GM12878 (cell line): ENCODE measurements at regions not wholly inside any gene's neighbourhood (a gene's known extent, or its start where the extent isn't known, plus 50 kb on each side); places are given as distances from the start of the nearest gene placed in this dataset.

Experiments used
- ATAC-seq: fragments of 200-7000 bp; cut with Tn5 transposase; 3 replicates; pipeline ENCODE4 v1.9.1; 2020; ENCODE audit warnings: mild to moderate bottlenecking, moderate library complexity
- BruUV-seq: library from RNA; stranded (reverse); fragments of 400-500 nt; replicated peaks from 2 replicates; lab custom pipeline; 2021; lab: Mats Ljungman, UMichigan
- CTCF ChIA-PET: fragments of 300-600 bp; sonication (Branson Sonifier 250); formaldehyde crosslinking; extraction: SDS; loops from one replicate; lab custom pipeline; 2021; ENCODE audit warnings: inconsistent platforms; lab: Yijun Ruan, JAX
- POLR2A ChIA-PET: fragments of 350-600 bp; formaldehyde crosslinking; extraction: SDS; loops from one replicate; lab custom pipeline; 2021; ENCODE audit warnings: inconsistent platforms; lab: Charles Lee
- RAD21 ChIA-PET: fragments of 300-600 bp; sonication (Branson Sonifier 250); formaldehyde crosslinking; loops from one replicate; lab custom pipeline; 2023; ENCODE audit warnings: antibody characterized with exemption; ENCODE audit not compliant: unreplicated experiment; lab: Charles Lee
- SMC1A ChIA-PET: fragments of 300-600 bp; sonication (Branson Sonifier 250); formaldehyde crosslinking; loops from one replicate; lab custom pipeline; 2023; ENCODE audit not compliant: unreplicated experiment, uncharacterized antibody; lab: Charles Lee
- DNase-seq: peaks from one replicate; pipeline ENCODE4 v3.0.0-alpha.2; 2011; ENCODE audit warnings: low read depth, low spot score
- FAIRE-seq: peaks from 3 replicates; lab custom pipeline; 2011; peaks lifted over from hg19 to GRCh38; lab: Jason Lieb, UNC
- H2AFZ ChIP-seq: 2 replicates; pipeline ENCODE4 v1.6.0; 2011; ENCODE audit warnings: low read depth, low read length, control low read depth; ENCODE audit not compliant: control insufficient read depth
- H3K27ac ChIP-seq: 2 replicates; pipeline ENCODE4 v1.5.1; 2011; ENCODE audit warnings: control low read depth; ENCODE audit not compliant: control insufficient read depth, insufficient read depth
- H3K27me3 ChIP-seq, 2 experiments: replicated peaks in 1 of 2; 2 replicates each; pipeline versions ENCODE4 v1.6.0 to v1.6.1; 2011; ENCODE audit warnings: low read length in 1 of 2; ENCODE audit not compliant: control insufficient read depth in 2 of 2, insufficient read depth in 2 of 2
- H3K36me3 ChIP-seq, 2 experiments: 2 replicates each; pipeline ENCODE4 v1.5.1; 2011; ENCODE audit warnings: low read length in 1 of 2; ENCODE audit not compliant: control insufficient read depth in 2 of 2, insufficient read depth in 2 of 2
- H3K4me1 ChIP-seq: 2 replicates; pipeline ENCODE4 v1.6.1; 2011; ENCODE audit warnings: mild to moderate bottlenecking, low read length, moderate library complexity, mixed read lengths; ENCODE audit not compliant: control insufficient read depth, insufficient read depth
- H3K4me2 ChIP-seq: 2 replicates; pipeline ENCODE4 v1.6.0; 2011; ENCODE audit warnings: control low read depth; ENCODE audit not compliant: control insufficient read depth, insufficient read depth
- H3K4me3 ChIP-seq: fragments of 200-600 bp; sonication (generic); 2 replicates; pipeline ENCODE4 v1.5.1; 2016
- H3K79me2 ChIP-seq: 2 replicates; pipeline ENCODE4 v1.6.0; 2011; ENCODE audit warnings: low read length; ENCODE audit not compliant: control insufficient read depth, insufficient read depth
- H3K9ac ChIP-seq: 2 replicates; pipeline ENCODE4 v1.8.0; 2011; ENCODE audit warnings: low read length, control low read depth, mixed read lengths; ENCODE audit not compliant: control insufficient read depth, insufficient read depth
- H3K9me3 ChIP-seq: replicated peaks from 3 replicates; pipeline ENCODE4 v1.5.1; 2011; ENCODE audit warnings: mild to moderate bottlenecking, low read length; ENCODE audit not compliant: control insufficient read depth, insufficient read depth
- H4K20me1 ChIP-seq: 2 replicates; pipeline ENCODE4 v1.6.0; 2011; ENCODE audit not compliant: control insufficient read depth, insufficient read depth
- BACH1 ChIP-seq: fragments of 450-650 bp; IDR thresholded peaks from 2 replicates; pipeline ENCODE4 v1.6.1; 2017; ENCODE audit warnings: mild to moderate bottlenecking, borderline replicate concordance
- BHLHE40 ChIP-seq, 2 experiments: fragments of 450-650 bp in 1 of 2; IDR thresholded peaks; 2 replicates each; pipeline ENCODE4 v1.6.1; 2011 to 2017; ENCODE audit warnings: low read depth in 2 of 2, borderline replicate concordance in 1 of 2, improper control_type of control experiment in 1 of 2, low read length in 1 of 2, mild to moderate bottlenecking in 1 of 2
- BMI1 ChIP-seq: fragments of 450-650 bp; IDR thresholded peaks from 2 replicates; pipeline ENCODE4 v1.6.1; 2016; ENCODE audit warnings: mild to moderate bottlenecking, moderate library complexity, borderline replicate concordance
- GABPA ChIP-seq: IDR thresholded peaks from 2 replicates; pipeline ENCODE4 v1.6.1; 2014; ENCODE audit warnings: antibody characterized with exemption, low read depth, mild to moderate bottlenecking, inconsistent platforms
- MXI1 ChIP-seq: fragments of 150-350 bp; IDR thresholded peaks from 2 replicates; pipeline ENCODE4 v1.6.1; 2011; ENCODE audit warnings: low read depth, mild to moderate bottlenecking, inconsistent platforms, low read length, improper control_type of control experiment
- RAD21 ChIP-seq: IDR thresholded peaks from 2 replicates; pipeline ENCODE4 v1.6.1; 2011; ENCODE audit warnings: mild to moderate bottlenecking, low read depth, low read length, moderate library complexity; ENCODE audit not compliant: insufficient read depth
- RAD51 ChIP-seq: fragments of 450-650 bp; IDR thresholded peaks from 2 replicates; pipeline ENCODE4 v1.6.1; 2016; ENCODE audit warnings: moderate library complexity, mild to moderate bottlenecking, inconsistent platforms
- RELA ChIP-seq: fragments of 450-650 bp; IDR thresholded peaks from 2 replicates; pipeline ENCODE4 v1.8.0; 2014; ENCODE audit warnings: borderline replicate concordance; ENCODE audit not compliant: partially characterized antibody
- SMARCA5 ChIP-seq: fragments of 450-650 bp; IDR thresholded peaks from 2 replicates; pipeline ENCODE4 v1.6.1; 2017; ENCODE audit warnings: mild to moderate bottlenecking
- SP1 ChIP-seq: IDR thresholded peaks from one replicate; pipeline ENCODE4 v1.6.1; 2011; ENCODE audit warnings: low read depth, low read length
- SRF ChIP-seq, 2 experiments: IDR thresholded peaks; 2 replicates each; pipeline ENCODE4 v1.6.1; 2011; ENCODE audit warnings: low read depth in 2 of 2, low read length in 2 of 2, mild to moderate bottlenecking in 1 of 2, moderate library complexity in 1 of 2
- STAT1 ChIP-seq: fragments of 450-650 bp; conservative IDR thresholded peaks from 2 replicates; pipeline ENCODE4 v1.6.1; 2014; ENCODE audit warnings: antibody characterized with exemption, mild to moderate bottlenecking
- YY1 ChIP-seq: IDR thresholded peaks from 2 replicates; pipeline ENCODE4 v1.6.1; 2011; ENCODE audit warnings: low read depth, mild to moderate bottlenecking, low read length
- WGBS: methylation state at CpG from one replicate; pipeline ENCODE4 v1.1.6; 2016; ENCODE audit warnings: low lambda C conversion rate; ENCODE audit not compliant: insufficient replicate concordance, insufficient coverage; ENCODE audit errors: missing lambda C conversion rate; 5-methylcytosine and 5-hydroxymethylcytosine counted together
- in situ Hi-C: fragments of 300-500 bp; cut with MboI; formaldehyde crosslinking; loops from 9 replicates; pipeline ENCODE4 v1.14.3; 2018; ENCODE audit warnings: mixed read lengths
- intact Hi-C: fragments of 100-400 bp; cut with micrococcal nuclease; formaldehyde crosslinking; loops from one replicate; pipeline ENCODE4 v1.14.2; 2022; ENCODE audit not compliant: unreplicated experiment
- TF ChIP-seq, protein P1 (sequence below): fragments of 450-650 bp; IDR thresholded peaks from 2 replicates; pipeline ENCODE4 v1.6.1; 2017; ENCODE audit warnings: borderline replicate concordance
- TF ChIP-seq, protein P2 (sequence below): fragments of 450-650 bp; IDR thresholded peaks from 2 replicates; pipeline ENCODE4 v1.6.1; 2017; ENCODE audit warnings: mild to moderate bottlenecking, low read depth, inconsistent platforms; ENCODE audit not compliant: poor library complexity, severe bottlenecking

DNA sequence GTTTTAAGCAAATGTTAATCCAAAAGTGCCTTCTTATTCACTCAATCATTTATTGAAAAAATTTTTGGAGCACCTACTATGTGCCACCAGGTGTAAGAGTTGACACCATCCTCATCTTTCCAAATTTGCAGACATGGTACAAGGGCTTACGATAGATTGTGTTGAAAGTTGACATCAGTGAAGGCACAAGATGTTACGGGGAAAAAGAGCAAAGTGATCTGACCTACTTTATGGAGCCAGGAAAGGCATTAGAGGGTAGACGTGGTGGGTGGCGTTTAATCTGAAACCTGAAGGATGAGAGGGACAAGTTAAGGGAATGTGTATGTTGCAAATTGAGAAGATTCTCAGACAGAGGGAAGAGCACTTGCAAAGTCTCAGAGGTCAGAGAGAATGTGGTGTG, 167.8 kb upstream of the HAND2 start:
- ATAC-seq (no peak), FAIRE-seq (no peak), DNase-seq (no peak)
- ChIA-PET RAD21 (no interaction called here), CTCF (no interaction called here), POLR2A (no interaction called here), SMC1A (no interaction called here)
- Histone ChIP-seq H3K4me1 (no peaks in the 10 kb centered on the region), H3K9ac (no peak overlapping the region), H3K27me3 (no peaks in the 10 kb centered on the region), H3K4me2 (no peak overlapping the region), H3K9me3 (no peaks in the 10 kb centered on the region), H3K4me3 (no peak overlapping the region), H2AFZ (no peak overlapping the region), H3K79me2 (no peaks in the 10 kb centered on the region), H3K27ac (no peak overlapping the region), H3K36me3 (no peaks in the 10 kb centered on the region), H4K20me1 (no peaks in the 10 kb centered on the region)
- BruUV-seq: no TSS peak
- in situ Hi-C loops (no loop called here), intact Hi-C loops (no loop called here)
- WGBS: 14% methylated on average over 4 of the region's 4 CpGs
- no peak for TF ChIP-seq SRF (IDR thresholded peaks at IDR 0.05; ENCODE audit: low read depth in 2 of 2, low read length in 2 of 2)
- no peak for TF ChIP-seq BHLHE40 (IDR thresholded peaks at IDR 0.05; ENCODE audit: borderline replicate concordance in 1 of 2, low read depth in 2 of 2, low read length in 1 of 2)
- no peak for TF ChIP-seq MXI1
- TF ChIP-seq RELA: no peak
- TF ChIP-seq BMI1: no peak
- TF ChIP-seq, protein P1, sequence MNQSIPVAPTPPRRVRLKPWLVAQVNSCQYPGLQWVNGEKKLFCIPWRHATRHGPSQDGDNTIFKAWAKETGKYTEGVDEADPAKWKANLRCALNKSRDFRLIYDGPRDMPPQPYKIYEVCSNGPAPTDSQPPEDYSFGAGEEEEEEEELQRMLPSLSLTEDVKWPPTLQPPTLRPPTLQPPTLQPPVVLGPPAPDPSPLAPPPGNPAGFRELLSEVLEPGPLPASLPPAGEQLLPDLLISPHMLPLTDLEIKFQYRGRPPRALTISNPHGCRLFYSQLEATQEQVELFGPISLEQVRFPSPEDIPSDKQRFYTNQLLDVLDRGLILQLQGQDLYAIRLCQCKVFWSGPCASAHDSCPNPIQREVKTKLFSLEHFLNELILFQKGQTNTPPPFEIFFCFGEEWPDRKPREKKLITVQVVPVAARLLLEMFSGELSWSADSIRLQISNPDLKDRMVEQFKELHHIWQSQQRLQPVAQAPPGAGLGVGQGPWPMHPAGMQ: no peak
- TF ChIP-seq BACH1: no peak
- no peak for TF ChIP-seq SP1
- TF ChIP-seq STAT1: no peak
- TF ChIP-seq YY1: no peak
- no peak for TF ChIP-seq RAD51
- TF ChIP-seq, protein P2, sequence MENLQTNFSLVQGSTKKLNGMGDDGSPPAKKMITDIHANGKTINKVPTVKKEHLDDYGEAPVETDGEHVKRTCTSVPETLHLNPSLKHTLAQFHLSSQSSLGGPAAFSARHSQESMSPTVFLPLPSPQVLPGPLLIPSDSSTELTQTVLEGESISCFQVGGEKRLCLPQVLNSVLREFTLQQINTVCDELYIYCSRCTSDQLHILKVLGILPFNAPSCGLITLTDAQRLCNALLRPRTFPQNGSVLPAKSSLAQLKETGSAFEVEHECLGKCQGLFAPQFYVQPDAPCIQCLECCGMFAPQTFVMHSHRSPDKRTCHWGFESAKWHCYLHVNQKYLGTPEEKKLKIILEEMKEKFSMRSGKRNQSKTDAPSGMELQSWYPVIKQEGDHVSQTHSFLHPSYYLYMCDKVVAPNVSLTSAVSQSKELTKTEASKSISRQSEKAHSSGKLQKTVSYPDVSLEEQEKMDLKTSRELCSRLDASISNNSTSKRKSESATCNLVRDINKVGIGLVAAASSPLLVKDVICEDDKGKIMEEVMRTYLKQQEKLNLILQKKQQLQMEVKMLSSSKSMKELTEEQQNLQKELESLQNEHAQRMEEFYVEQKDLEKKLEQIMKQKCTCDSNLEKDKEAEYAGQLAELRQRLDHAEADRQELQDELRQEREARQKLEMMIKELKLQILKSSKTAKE: no peak
- TF ChIP-seq GABPA: no peak
- no peak for TF ChIP-seq RAD21
- TF ChIP-seq SMARCA5: no peak
